Adipose tissue (tissue), 3 donors: ENCODE measurements at regions not wholly inside any gene's neighbourhood (a gene's known extent, or its start where the extent isn't known, plus 50 kb on each side); places are given as distances from the start of the nearest gene placed in this dataset.

Source experiments
- H3K27ac ChIP-seq: one replicate; pipeline ENCODE4 v1.5.1; 2013; ENCODE audit warnings: low read depth, low read length
- WGBS, 3 donors: extraction: QIAGEN DNeasy Blood & Tissue Kit; methylation state at CpG; one replicate each; pipeline ENCODE4 v1.1.7; 2013; 5-methylcytosine and 5-hydroxymethylcytosine counted together
- donor health status: healthy with polysubstance abuse.
- donor health status: Bipolar disorder and iron deficiency.
- donor health status: healthy.

- no peak overlapping the region for H3K27ac ChIP-seq
- 60 to 69% (median 62%) methylated on average over 10 of the region's 10 CpGs for WGBS, 3 donors
Observed at GRCh38 chr1:29812408-29813135, 576.2 kb downstream of the PTPRU start.

GRCh38 chr1:29811727-29812407, 575.5 kb downstream of the PTPRU start:
- H3K27ac ChIP-seq, result no peak overlapping the region
- 81 to 93% (median 89%) methylated on average over 10 of the region's 10 CpGs for WGBS, 3 donors

GRCh38 chr1:29811247-29811646, 574.9 kb downstream of the PTPRU start:
- WGBS, 3 donors, result 59 to 74% (median 73%) methylated on average over 7 of the region's 7 CpGs

GRCh38 chr1:29810121-29811120, 574.1 kb downstream of the PTPRU start:
- no peak overlapping the region for H3K27ac ChIP-seq
- WGBS, 3 donors, result 85 to 88% (median 85%) methylated on average over 22 of the region's 22 CpGs

More at GRCh38 chr1:29811247-29811646, 574.9 kb downstream of the PTPRU start:
- no peak overlapping the region for H3K27ac ChIP-seq

- 66 to 70% (median 68%) methylated on average over 16 of the region's 16 CpGs for WGBS, 3 donors
- H3K27ac ChIP-seq, result no peak overlapping the region
Observed at GRCh38 chr1:29809446-29810120, 573.3 kb downstream of the PTPRU start.

- 84 to 86% (median 85%) methylated on average over 8 of the region's 8 CpGs for whole genome bisulfite sequencing, 3 donors
Observed at GRCh38 chr1:29808141-29808995, 572.0 kb downstream of the PTPRU start.

GRCh38 chr1:29807689-29808088, 571.4 kb downstream of the PTPRU start:
- 81 to 96% (median 91%) methylated on average over 5 of the region's 5 CpGs for WGBS, 3 donors
- H3K27ac ChIP-seq, result no peak overlapping the region

More at GRCh38 chr1:29808141-29808995, 572.0 kb downstream of the PTPRU start:
- H3K27ac ChIP-seq, result no peak overlapping the region

GRCh38 chr1:29806646-29807319, 570.5 kb downstream of the PTPRU start:
- H3K27ac ChIP-seq, result no peak overlapping the region
- WGBS, 3 donors, result 64 to 71% (median 70%) methylated on average over 4 of the region's 4 CpGs

GRCh38 chr1:29805896-29806160, 569.5 kb downstream of the PTPRU start:
- no peak overlapping the region for H3K27ac ChIP-seq
- 80 to 96% (median 90%) methylated on average over 4 of the region's 4 CpGs for WGBS, 3 donors

- no peak overlapping the region for H3K27ac ChIP-seq
- WGBS, 3 donors, result 65 to 78% (median 76%) methylated on average over 11 of the region's 11 CpGs
Observed at GRCh38 chr1:29805122-29805895, 569.0 kb downstream of the PTPRU start.

- H3K27ac ChIP-seq, result no peak overlapping the region
- 56 to 70% (median 65%) methylated on average over 6 of the region's 6 CpGs for WGBS, 3 donors
Observed at GRCh38 chr1:29804181-29804899, 568.0 kb downstream of the PTPRU start.

GRCh38 chr1:29803486-29803885, 567.2 kb downstream of the PTPRU start:
- H3K27ac ChIP-seq, result no peak overlapping the region
- 73 to 86% (median 83%) methylated on average over 4 of the region's 4 CpGs for WGBS, 3 donors

- H3K27ac ChIP-seq, result no peak overlapping the region
- WGBS, 3 donors, result 33 to 54% (median 53%) methylated on average over 21 of the region's 21 CpGs
Observed at GRCh38 chr1:29802181-29803068, 566.1 kb downstream of the PTPRU start.

GRCh38 chr1:29801561-29801973, 565.2 kb downstream of the PTPRU start:
- 26 to 30% (median 27%) methylated on average over 8 of the region's 8 CpGs for WGBS, 3 donors
- H3K27ac ChIP-seq, result no peak overlapping the region

- 64 to 83% (median 75%) methylated on average over 4 of the region's 4 CpGs for WGBS, 3 donors
- no peak overlapping the region for H3K27ac ChIP-seq
Observed at GRCh38 chr1:29801003-29801402, 564.7 kb downstream of the PTPRU start.
